Karpas-422 (cell line): ENCODE measurements at regions not wholly inside any gene's neighbourhood (a gene's known extent, or its start where the extent isn't known, plus 50 kb on each side); places are given as distances from the start of the nearest gene placed in this dataset.
"Not testable (repeated sequence)": the region's sequence is repeated elsewhere in the genome, so short reads cannot be mapped to it uniquely, and the experiment has no call there.

Source experiments
- DNase-seq: peaks from one replicate; pipeline ENCODE4 v3.0.0-alpha.2; 2015
- H2AFZ ChIP-seq: fragments of 200-600 bp; sonication (generic); 2 replicates; pipeline ENCODE4 v1.6.1; 2014; ENCODE audit warnings: antibody characterized with exemption, low read length, mixed read lengths
- H3K27ac ChIP-seq: fragments of 200-600 bp; sonication (generic); 2 replicates; pipeline ENCODE4 v1.5.1; 2014; ENCODE audit warnings: mild to moderate bottlenecking, low read length, moderate library complexity
- H3K27me3 ChIP-seq: fragments of 200-600 bp; sonication (generic); 2 replicates; pipeline ENCODE4 v1.6.1; 2014; ENCODE audit warnings: low read length, mixed read lengths
- H3K36me3 ChIP-seq: fragments of 200-600 bp; sonication (generic); 2 replicates; pipeline ENCODE4 v1.6.1; 2014; ENCODE audit warnings: low read length, mixed read lengths; ENCODE audit not compliant: insufficient read depth
- H3K4me1 ChIP-seq: fragments of 200-600 bp; sonication (generic); 2 replicates; pipeline ENCODE4 v1.6.1; 2014; ENCODE audit warnings: mild to moderate bottlenecking, low read length, mixed read lengths
- H3K4me2 ChIP-seq: fragments of 200-600 bp; sonication (generic); 2 replicates; pipeline ENCODE4 v1.6.1; 2014; ENCODE audit warnings: low read length, low read depth, mild to moderate bottlenecking; ENCODE audit not compliant: poor library complexity, severe bottlenecking
- H3K4me3 ChIP-seq: fragments of 200-600 bp; sonication (generic); 2 replicates; pipeline ENCODE4 v1.5.1; 2014; ENCODE audit warnings: mild to moderate bottlenecking, antibody characterized with exemption, low read length, mixed read lengths
- H3K79me2 ChIP-seq: fragments of 200-600 bp; sonication (generic); 2 replicates; pipeline ENCODE4 v1.6.1; 2014; ENCODE audit warnings: mild to moderate bottlenecking, low read length, mixed read lengths
- H3K9ac ChIP-seq: fragments of 200-600 bp; sonication (generic); 2 replicates; pipeline ENCODE4 v1.6.0; 2014; ENCODE audit warnings: low read length
- H3K9me2 ChIP-seq: fragments of 200-600 bp; sonication (generic), shearing (Covaris generic); replicated peaks from 2 replicates; pipeline ENCODE4 v1.6.0; 2014; ENCODE audit warnings: mild to moderate bottlenecking, low read length, moderate library complexity; ENCODE audit not compliant: insufficient read depth
- H3K9me3 ChIP-seq: fragments of 300-700, 200-600 bp; sonication (generic); 2 replicates; pipeline ENCODE4 v1.6.1; 2014; ENCODE audit warnings: low read length, mixed read lengths
- H4K20me1 ChIP-seq: fragments of 200-600 bp; sonication (generic); 2 replicates; pipeline ENCODE4 v1.6.1; 2014; ENCODE audit warnings: mild to moderate bottlenecking, antibody characterized with exemption, low read length, low read depth; ENCODE audit not compliant: insufficient read depth

DNA sequence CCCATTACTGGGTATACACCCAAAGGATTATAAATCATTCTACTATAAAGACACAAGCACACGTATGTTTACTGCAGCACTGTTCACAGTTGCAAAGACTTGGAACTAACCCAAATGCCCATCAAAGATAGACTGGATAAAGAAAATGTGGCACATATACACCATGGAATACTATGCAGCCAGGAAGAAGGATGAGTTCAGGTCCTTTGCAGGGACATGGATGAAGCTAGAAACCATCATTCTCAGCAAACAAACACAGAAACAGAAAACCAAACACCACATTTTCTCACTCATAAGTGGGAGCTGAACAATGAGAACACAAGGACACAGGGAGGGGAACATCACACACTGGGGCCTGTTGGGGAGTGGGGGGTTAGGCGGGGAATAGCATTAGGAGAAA, 90.0 kb upstream of the TRAM1L1 start:
- H3K9me3 ChIP-seq, H4K20me1 ChIP-seq, H3K27me3 ChIP-seq, DNase-seq, H3K4me3 ChIP-seq, H3K36me3 ChIP-seq, H3K79me2 ChIP-seq, H3K27ac ChIP-seq, H2AFZ ChIP-seq, H3K4me1 ChIP-seq, H3K9ac ChIP-seq, H3K4me2 ChIP-seq, H3K9me2 ChIP-seq: not testable (repeated sequence)

DNA sequence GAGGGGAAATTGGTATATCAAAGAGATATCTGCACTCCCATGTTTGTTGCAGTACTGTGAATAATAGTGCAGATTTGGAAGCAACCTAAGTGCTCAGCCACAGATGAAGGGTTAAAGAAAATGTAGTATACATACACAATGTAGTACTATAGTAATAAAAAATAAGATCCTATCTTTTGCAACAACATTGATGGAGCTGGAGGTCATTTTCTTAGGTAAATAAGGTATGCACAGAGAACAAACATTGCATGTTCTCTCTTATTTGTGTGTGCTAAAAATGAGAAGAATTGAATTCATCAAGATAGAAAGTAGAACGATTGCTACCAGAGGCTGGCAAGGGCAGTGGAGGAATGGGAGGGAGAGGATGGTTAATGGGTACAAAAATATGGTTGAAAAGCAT, 117.9 kb upstream of the TRAM1L1 start:
- Histone ChIP-seq H3K27ac (no peak overlapping the region), H3K27me3 (no peaks in the 10 kb centered on the region), H3K4me3 (no peak overlapping the region), H3K9me2 (no peaks in the 10 kb centered on the region), H3K4me1 (no peaks in the 10 kb centered on the region), H3K36me3 (no peaks in the 10 kb centered on the region), H3K9ac (no peak overlapping the region), H3K79me2 (no peaks in the 10 kb centered on the region), H3K9me3 (peaks cover 24% of the 10 kb centered on the region; the same call in 1 of the 2 replicates), H2AFZ (no peak overlapping the region), H3K4me2 (no peak overlapping the region), H4K20me1 (no peaks in the 10 kb centered on the region)
- no peak for DNase-seq

DNA sequence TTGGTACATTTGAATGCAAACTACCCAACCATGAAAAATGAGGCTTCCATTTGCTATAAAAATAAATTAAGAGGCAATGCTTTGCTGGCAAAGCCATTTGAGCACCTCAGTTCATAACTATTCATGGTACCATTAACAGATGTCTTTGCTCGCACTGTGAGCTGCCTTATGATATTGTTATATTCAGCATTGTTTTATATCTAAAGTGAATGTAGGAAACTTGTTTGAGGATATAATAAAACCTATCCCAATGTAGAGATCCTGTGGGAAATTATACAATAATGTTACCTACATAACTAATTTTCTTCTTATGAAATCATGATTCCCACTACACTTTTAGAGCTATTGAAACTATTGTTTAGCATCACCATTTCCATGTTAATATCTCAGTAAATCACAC, 125.2 kb upstream of the TRAM1L1 start:
- H3K79me2 ChIP-seq = no peaks in the 10 kb centered on the region
- no peak overlapping the region for H2AFZ ChIP-seq
- H3K9me3 ChIP-seq = peaks cover 16% of the 10 kb centered on the region
- H3K9ac ChIP-seq = no peak overlapping the region
- H3K27me3 ChIP-seq = no peaks in the 10 kb centered on the region
- no peak for DNase-seq
- H3K9me2 ChIP-seq = no peaks in the 10 kb centered on the region; the same call in 1 of the 2 replicates
- no peaks in the 10 kb centered on the region for H4K20me1 ChIP-seq
- H3K36me3 ChIP-seq = no peaks in the 10 kb centered on the region
- no peak overlapping the region for H3K4me2 ChIP-seq
- no peak overlapping the region for H3K4me3 ChIP-seq
- no peaks in the 10 kb centered on the region for H3K4me1 ChIP-seq
- H3K27ac ChIP-seq = no peak overlapping the region

DNA sequence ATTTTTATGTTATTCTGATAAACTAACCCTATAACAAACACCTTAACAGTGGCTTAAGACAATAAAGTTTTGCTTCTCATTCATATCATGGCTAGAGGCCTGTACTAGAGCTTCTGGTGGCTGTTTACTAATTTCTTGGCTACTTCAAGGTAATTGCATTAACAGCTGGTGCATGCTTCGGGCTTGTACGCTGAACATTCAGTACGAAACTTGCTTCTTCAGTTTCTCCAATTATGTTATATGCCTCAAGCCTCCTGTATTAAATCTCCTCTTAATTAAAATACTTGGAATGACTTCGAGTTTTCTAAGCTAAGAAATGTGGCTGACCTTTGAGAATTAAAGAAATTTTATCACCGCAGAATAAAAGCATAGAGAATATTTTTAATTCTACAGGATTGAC, 138.9 kb upstream of the TRAM1L1 start:
- Histone ChIP-seq H3K27me3 (no peaks in the 10 kb centered on the region), H3K4me1 (no peaks in the 10 kb centered on the region)

DNA sequence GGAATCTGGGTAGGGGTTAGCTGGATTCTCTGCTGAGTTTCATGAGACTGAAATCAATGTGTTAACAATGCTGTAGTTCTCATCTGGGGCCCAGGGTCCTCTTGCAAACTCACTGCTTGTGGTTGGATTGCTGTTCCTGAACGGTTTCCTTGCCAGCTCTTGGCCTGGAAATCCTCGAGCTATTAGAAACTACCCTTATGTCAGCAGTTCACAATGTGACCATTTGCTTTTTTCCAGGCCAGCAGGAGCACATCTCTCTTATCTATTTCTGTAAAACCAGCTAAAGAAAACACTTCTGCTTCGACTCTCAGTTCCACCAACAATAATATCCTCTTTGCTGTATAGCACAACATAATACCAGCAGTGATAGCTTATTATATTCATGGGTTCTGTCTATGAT, 140.1 kb upstream of the TRAM1L1 start:
- H2AFZ ChIP-seq = no peak overlapping the region
- H4K20me1 ChIP-seq = no peaks in the 10 kb centered on the region

More for the DNA sequence above, 138.9 kb upstream of the TRAM1L1 start:
- Histone ChIP-seq H2AFZ (no peak overlapping the region), H3K79me2 (no peaks in the 10 kb centered on the region), H3K9me3 (peaks cover 20% of the 10 kb centered on the region), H3K4me3 (no peak overlapping the region), H3K4me2 (no peak overlapping the region), H4K20me1 (no peaks in the 10 kb centered on the region), H3K9ac (no peak overlapping the region), H3K9me2 (no peaks in the 10 kb centered on the region), H3K36me3 (no peaks in the 10 kb centered on the region), H3K27ac (no peak overlapping the region)
- DNase-seq = no peak

DNA sequence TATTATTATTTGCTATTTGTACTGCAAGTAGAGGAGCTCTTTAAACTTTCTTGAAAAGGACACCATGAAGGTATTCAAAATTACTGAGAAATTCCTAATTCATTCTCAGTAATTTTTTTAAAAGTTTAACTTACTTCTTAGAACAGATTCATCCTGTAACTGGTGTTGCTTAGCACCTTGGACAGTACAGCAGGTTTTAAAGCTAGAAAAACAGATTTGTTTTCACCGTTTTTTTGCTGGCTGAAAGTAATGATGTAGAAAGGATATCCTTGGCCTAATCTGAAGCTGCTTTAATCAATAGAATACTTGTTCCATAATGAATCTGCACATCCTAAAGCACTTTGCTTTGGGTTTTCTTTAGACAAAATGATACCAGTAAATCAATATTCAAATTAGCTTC, 142.5 kb upstream of the TRAM1L1 start:
- Histone ChIP-seq H3K4me3 (no peak overlapping the region), H3K4me1 (no peaks in the 10 kb centered on the region), H3K9me2 (no peaks in the 10 kb centered on the region), H3K9ac (no peak overlapping the region), H3K9me3 (peaks cover 12% of the 10 kb centered on the region; the same call in 1 of the 2 replicates), H3K27ac (no peak overlapping the region), H3K79me2 (no peaks in the 10 kb centered on the region), H3K4me2 (no peak overlapping the region), H4K20me1 (no peaks in the 10 kb centered on the region), H2AFZ (no peak overlapping the region), H3K36me3 (no peaks in the 10 kb centered on the region), H3K27me3 (no peaks in the 10 kb centered on the region)
- no peak for DNase-seq

More for the DNA sequence above, 140.1 kb upstream of the TRAM1L1 start:
- Histone ChIP-seq H3K79me2 (no peaks in the 10 kb centered on the region), H3K4me3 (no peak overlapping the region), H3K36me3 (no peaks in the 10 kb centered on the region), H3K9me3 (peaks cover 19% of the 10 kb centered on the region), H3K27ac (no peak overlapping the region), H3K9ac (no peak overlapping the region), H3K27me3 (no peaks in the 10 kb centered on the region), H3K4me2 (no peak overlapping the region), H3K4me1 (no peaks in the 10 kb centered on the region), H3K9me2 (no peaks in the 10 kb centered on the region)
- no peak for DNase-seq

DNA sequence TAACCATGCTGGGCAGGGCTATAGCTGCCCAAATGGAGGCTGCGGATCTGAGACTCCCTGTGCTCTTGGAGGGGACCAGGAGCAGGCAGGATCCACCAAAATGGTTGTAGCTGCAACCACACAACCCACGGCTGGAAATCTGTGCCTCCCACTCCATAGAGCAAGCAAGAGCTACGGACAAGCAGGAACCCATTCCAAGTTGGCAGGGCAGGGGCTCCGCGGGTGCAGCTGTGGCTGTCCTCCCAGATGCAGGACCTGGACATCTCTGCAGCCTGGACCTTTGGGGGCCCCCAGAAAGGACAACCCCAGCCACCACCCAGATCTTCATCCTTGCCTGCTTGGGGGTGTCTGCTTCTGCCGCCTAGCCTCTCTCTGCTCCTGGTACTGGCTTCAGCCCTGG, 154.1 kb upstream of the TRAM1L1 start:
- H3K79me2 ChIP-seq = no peaks in the 10 kb centered on the region
- H2AFZ ChIP-seq = no peak overlapping the region
- H3K9ac ChIP-seq = no peak overlapping the region
- peaks cover 11% of the 10 kb centered on the region for H3K9me3 ChIP-seq
- DNase-seq = no peak
- no peaks in the 10 kb centered on the region for H3K9me2 ChIP-seq
- no peak overlapping the region for H3K4me2 ChIP-seq
- no peak overlapping the region for H3K4me3 ChIP-seq
- H3K27ac ChIP-seq = no peak overlapping the region
- no peaks in the 10 kb centered on the region for H3K4me1 ChIP-seq
- no peaks in the 10 kb centered on the region for H3K27me3 ChIP-seq
- H4K20me1 ChIP-seq = no peaks in the 10 kb centered on the region
- no peaks in the 10 kb centered on the region for H3K36me3 ChIP-seq

DNA sequence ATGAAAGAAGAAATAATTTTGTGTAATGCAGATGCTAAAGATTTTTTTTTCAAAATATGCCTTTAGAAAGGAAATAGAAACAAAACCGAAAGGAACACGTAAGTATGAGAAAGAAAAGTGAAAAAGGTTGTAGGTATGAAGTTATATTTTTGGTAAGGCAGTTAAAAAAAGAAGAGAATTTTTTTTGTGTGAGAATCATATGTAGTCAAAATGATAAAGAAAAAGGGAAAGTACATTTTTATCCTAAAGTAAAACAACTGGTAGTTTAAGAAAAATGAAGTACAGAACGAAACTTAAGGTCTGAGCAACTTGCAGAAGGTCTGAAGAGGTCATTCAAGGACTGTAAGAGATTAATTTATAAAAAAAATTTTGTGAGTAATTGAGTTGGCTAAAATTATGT, 164.0 kb upstream of the TRAM1L1 start:
- H2AFZ ChIP-seq = no peak overlapping the region
- H3K27me3 ChIP-seq = no peaks in the 10 kb centered on the region
- H3K27ac ChIP-seq = no peak overlapping the region
- H3K9ac ChIP-seq = no peak overlapping the region
- DNase-seq = no peak
- no peaks in the 10 kb centered on the region for H3K79me2 ChIP-seq
- no peaks in the 10 kb centered on the region for H3K36me3 ChIP-seq
- H3K4me3 ChIP-seq = no peak overlapping the region
- H3K4me1 ChIP-seq = no peaks in the 10 kb centered on the region
- no peaks in the 10 kb centered on the region for H3K9me2 ChIP-seq
- no peak overlapping the region for H3K4me2 ChIP-seq
- no peaks in the 10 kb centered on the region for H4K20me1 ChIP-seq
- H3K9me3 ChIP-seq = peaks cover 4% of the 10 kb centered on the region; the same call in 1 of the 2 replicates

DNA sequence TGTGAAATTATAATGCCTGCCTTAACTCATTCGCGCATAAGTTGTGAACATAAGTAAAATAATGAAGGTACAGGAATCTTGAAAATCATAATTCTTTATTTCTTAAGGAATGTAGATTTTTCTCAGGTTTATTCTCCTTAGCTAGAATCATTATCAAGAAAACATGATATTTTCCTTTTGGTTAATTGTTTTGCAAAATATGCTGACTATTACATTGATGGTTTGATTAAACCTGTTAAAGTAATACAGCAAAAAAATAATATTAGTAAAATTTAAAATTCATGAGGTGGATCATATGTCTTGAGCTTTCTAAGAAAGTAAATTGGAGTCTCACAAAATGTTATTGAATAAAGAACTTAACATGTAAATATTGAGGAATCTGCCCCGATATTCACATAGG, 178.7 kb upstream of the TRAM1L1 start:
- no peak overlapping the region for H3K4me2 ChIP-seq
- no peaks in the 10 kb centered on the region for H3K9me2 ChIP-seq
- no peaks in the 10 kb centered on the region for H4K20me1 ChIP-seq
- no peaks in the 10 kb centered on the region; the same call in 1 of the 2 replicates for H3K9me3 ChIP-seq
- H3K9ac ChIP-seq = no peak overlapping the region
- no peaks in the 10 kb centered on the region for H3K27me3 ChIP-seq
- no peaks in the 10 kb centered on the region for H3K4me1 ChIP-seq
- no peak for DNase-seq
- no peak overlapping the region for H3K27ac ChIP-seq
- no peak overlapping the region for H2AFZ ChIP-seq
- H3K36me3 ChIP-seq = no peaks in the 10 kb centered on the region
- no peak overlapping the region for H3K4me3 ChIP-seq
- H3K79me2 ChIP-seq = no peaks in the 10 kb centered on the region
